ENCODE measurements at regions not wholly inside any gene's neighbourhood (a gene's known extent, or its start where the extent isn't known, plus 50 kb on each side); places are given as distances from the start of the nearest gene placed in this dataset.

DNA sequence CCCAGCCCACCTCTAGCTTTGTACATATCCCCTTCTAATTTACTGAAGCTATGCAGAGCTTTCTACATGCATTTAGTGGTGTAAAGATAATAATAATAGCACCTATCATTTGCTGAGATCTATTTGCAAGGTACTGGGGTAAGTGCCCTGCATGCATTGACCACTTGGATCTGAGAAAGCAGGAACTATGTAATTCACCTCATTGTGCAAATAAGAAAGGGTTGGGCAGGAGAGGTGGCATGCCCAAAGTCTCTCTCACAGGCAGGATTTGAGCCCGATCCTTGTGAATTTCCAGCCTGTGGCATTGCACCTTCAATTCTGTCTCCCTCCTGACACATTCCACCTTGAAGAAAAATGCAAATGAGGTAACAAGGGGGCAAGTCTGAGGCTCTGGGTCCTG, 352.3 kb upstream of the EEF2KMT start:
- Mint-ChIP-seq H3K27me3 (ENCODE audit: unreplicated experiment) (peaks cover 78% of the 10 kb centered on the region), H3K9me3 (ENCODE audit: low read depth, unreplicated experiment) (peaks cover under 1% of the 10 kb centered on the region), H3K36me3 (ENCODE audit: insufficient read depth, unreplicated experiment) (no peaks in the 10 kb centered on the region), H3K4me3 (ENCODE audit: low read depth, unreplicated experiment) (no peak overlapping the region), H3K4me1 (ENCODE audit: low read depth, unreplicated experiment) (no peaks in the 10 kb centered on the region), H3K27ac (ENCODE audit: unreplicated experiment) (no peak overlapping the region)
- CTCF ChIA-PET, result no interaction called here
- DNase-seq, result no peak
- no TSS peak for BruUV-seq (replicated peaks)
- intact Hi-C loops (cut with micrococcal nuclease; ENCODE audit: unreplicated experiment), result no loop called here
- TF ChIP-seq, protein P1, sequence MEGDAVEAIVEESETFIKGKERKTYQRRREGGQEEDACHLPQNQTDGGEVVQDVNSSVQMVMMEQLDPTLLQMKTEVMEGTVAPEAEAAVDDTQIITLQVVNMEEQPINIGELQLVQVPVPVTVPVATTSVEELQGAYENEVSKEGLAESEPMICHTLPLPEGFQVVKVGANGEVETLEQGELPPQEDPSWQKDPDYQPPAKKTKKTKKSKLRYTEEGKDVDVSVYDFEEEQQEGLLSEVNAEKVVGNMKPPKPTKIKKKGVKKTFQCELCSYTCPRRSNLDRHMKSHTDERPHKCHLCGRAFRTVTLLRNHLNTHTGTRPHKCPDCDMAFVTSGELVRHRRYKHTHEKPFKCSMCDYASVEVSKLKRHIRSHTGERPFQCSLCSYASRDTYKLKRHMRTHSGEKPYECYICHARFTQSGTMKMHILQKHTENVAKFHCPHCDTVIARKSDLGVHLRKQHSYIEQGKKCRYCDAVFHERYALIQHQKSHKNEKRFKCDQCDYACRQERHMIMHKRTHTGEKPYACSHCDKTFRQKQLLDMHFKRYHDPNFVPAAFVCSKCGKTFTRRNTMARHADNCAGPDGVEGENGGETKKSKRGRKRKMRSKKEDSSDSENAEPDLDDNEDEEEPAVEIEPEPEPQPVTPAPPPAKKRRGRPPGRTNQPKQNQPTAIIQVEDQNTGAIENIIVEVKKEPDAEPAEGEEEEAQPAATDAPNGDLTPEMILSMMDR (IDR thresholded peaks at IDR 0.05; ENCODE audit: unreplicated experiment), result no peak

DNA sequence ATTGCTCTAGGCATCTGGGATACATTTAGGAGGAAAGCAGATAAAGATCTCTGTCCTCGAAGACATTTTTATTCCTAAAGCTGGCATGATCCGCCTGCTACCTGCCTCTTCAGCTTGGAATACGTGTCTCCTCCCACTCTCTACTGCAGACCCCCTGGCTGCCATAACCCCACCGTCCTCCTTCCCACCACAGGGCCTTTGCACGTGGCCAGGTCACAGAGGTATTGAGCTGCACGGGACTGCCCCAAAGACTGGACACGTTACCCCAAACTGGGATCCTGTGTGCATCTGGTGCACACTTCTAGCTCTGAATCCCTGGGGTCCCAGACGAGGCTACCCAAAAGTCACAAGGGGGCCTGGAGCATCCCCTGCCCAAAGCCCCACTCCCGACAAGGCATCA, 351.2 kb upstream of the EEF2KMT start:
- Mint-ChIP-seq H3K9me3 (ENCODE audit: low read depth, unreplicated experiment) (no peaks in the 10 kb centered on the region), H3K27me3 (ENCODE audit: unreplicated experiment) (peaks cover 81% of the 10 kb centered on the region)
- CTCF ChIA-PET, result no interaction called here

DNA sequence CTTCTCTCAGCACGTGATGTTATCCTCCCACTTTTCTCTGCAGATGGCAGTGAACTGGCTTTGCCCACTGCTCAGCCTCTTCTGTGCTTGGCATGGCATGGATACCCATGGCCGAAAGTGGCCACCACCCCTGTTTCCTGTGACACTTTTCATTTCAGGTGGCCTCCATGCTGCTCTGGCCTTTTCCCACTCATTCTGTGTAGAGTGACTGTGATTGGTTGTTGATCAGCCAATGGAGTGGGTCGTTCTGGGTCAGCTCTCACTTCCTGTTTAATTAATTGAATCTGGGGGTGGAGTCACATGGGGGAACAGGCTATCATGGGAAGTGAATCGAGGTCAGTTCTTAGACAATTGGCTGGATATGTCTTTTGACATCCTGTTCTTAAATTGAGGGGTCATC, 350.1 kb upstream of the EEF2KMT start:
- Mint-ChIP-seq H3K4me3 (ENCODE audit: low read depth, unreplicated experiment) (no peak overlapping the region), H3K4me1 (ENCODE audit: low read depth, unreplicated experiment) (no peaks in the 10 kb centered on the region), H3K9me3 (ENCODE audit: low read depth, unreplicated experiment) (no peaks in the 10 kb centered on the region), H3K27ac (ENCODE audit: unreplicated experiment) (no peak overlapping the region), H3K36me3 (ENCODE audit: insufficient read depth, unreplicated experiment) (no peaks in the 10 kb centered on the region), H3K27me3 (ENCODE audit: unreplicated experiment) (peaks cover 72% of the 10 kb centered on the region)
- no peak for DNase-seq
- CTCF ChIA-PET, result no interaction called here
- TF ChIP-seq, protein P1 (IDR thresholded peaks at IDR 0.05; ENCODE audit: unreplicated experiment), result no peak
- BruUV-seq (replicated peaks), result no TSS peak
- intact Hi-C loops (cut with micrococcal nuclease; ENCODE audit: unreplicated experiment), result no loop called here

More for the DNA sequence above, 351.2 kb upstream of the EEF2KMT start:
- Mint-ChIP-seq H3K36me3 (ENCODE audit: insufficient read depth, unreplicated experiment) (no peaks in the 10 kb centered on the region), H3K4me1 (ENCODE audit: low read depth, unreplicated experiment) (no peaks in the 10 kb centered on the region), H3K27ac (ENCODE audit: unreplicated experiment) (no peak overlapping the region), H3K4me3 (ENCODE audit: low read depth, unreplicated experiment) (no peak overlapping the region)
- intact Hi-C loops (cut with micrococcal nuclease; ENCODE audit: unreplicated experiment), result no loop called here
- TF ChIP-seq, protein P1 (IDR thresholded peaks at IDR 0.05; ENCODE audit: unreplicated experiment), result no peak
- DNase-seq, result no peak
- no TSS peak for BruUV-seq (replicated peaks)

DNA sequence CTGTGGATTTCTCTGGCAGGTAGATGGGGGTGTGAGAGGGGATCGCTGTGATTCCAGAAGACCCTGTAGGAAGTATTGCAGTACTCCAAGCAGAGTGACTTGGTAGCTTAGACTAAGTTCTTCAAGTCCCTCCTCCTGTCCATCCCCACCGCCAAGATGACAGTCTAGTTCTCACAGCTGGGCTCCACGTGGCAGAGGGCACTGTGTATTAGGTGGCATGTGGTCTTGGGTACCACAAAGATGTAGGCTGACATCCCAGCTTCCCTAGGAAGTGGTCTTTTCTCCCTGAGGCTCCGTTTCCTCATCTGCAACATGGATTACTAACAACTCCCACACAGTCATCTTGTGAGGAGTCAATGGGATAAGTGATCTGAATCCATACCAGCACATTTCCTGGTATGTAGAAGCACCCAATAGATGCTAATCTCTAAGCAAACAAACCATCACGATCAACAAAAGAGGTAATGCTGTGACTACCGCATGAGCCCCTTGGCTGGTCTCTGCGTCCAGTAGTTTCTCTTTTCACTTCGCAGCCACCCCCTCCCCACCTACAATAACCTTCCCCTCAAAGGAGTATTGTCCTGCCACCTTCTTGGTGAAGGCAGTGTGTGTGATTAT, 349.1 kb upstream of the EEF2KMT start:
- peaks cover 5% of the 10 kb centered on the region for H3K9me3 Mint-ChIP-seq (ENCODE audit: low read depth, unreplicated experiment)
- H3K27me3 Mint-ChIP-seq (ENCODE audit: unreplicated experiment), result peaks cover 72% of the 10 kb centered on the region
- no TSS peak for BruUV-seq (replicated peaks)
- TF ChIP-seq, protein P1 (IDR thresholded peaks at IDR 0.05; ENCODE audit: unreplicated experiment), result no peak
- CTCF ChIA-PET, result interaction anchor here (0.6 kb wide), 1 partner anchor 267 kb away, joined by 3 read pairs; no protein-coding TSS in a partner anchor
- no peaks in the 10 kb centered on the region for H3K36me3 Mint-ChIP-seq (ENCODE audit: insufficient read depth, unreplicated experiment)
- no peaks in the 10 kb centered on the region for H3K4me1 Mint-ChIP-seq (ENCODE audit: low read depth, unreplicated experiment)
- H3K4me3 Mint-ChIP-seq (ENCODE audit: low read depth, unreplicated experiment), result no peak overlapping the region
- H3K27ac Mint-ChIP-seq (ENCODE audit: unreplicated experiment), result no peak overlapping the region
- no peak for DNase-seq
- intact Hi-C loops (cut with micrococcal nuclease; ENCODE audit: unreplicated experiment), result no loop called here

All from Calu3 (cell line).